MG63 (cell line): ENCODE measurements at regions not wholly inside any gene's neighbourhood (a gene's known extent, or its start where the extent isn't known, plus 50 kb on each side); places are given as distances from the start of the nearest gene placed in this dataset.

Experiments used
- DNase-seq: peaks from one replicate; pipeline ENCODE4 v3.0.0-alpha.2; 2020
- H3K27me3 ChIP-seq: fragments of 250-450 bp; sonication (Bioruptor Pico); 2 replicates; pipeline ENCODE4 v1.5.1; 2020; ENCODE audit warnings: mild to moderate bottlenecking, moderate library complexity
- H3K36me3 ChIP-seq: fragments of 250-450 bp; sonication (Bioruptor Pico); 2 replicates; pipeline ENCODE4 v1.5.1; 2020; ENCODE audit warnings: mild to moderate bottlenecking, moderate library complexity
- H3K4me3 ChIP-seq: fragments of 250-450 bp; sonication (Bioruptor Pico); 2 replicates; pipeline ENCODE4 v1.5.1; 2020; ENCODE audit warnings: mild to moderate bottlenecking, moderate library complexity
- H3K9me3 ChIP-seq: fragments of 250-450 bp; sonication (Bioruptor Pico); 2 replicates; pipeline ENCODE4 v1.5.1; 2020; ENCODE audit warnings: mild to moderate bottlenecking, moderate library complexity

GRCh38 chr10:35762311-35763030, 120.4 kb upstream of the FZD8 start:
- Histone ChIP-seq H3K4me3 (no peak overlapping the region), H3K36me3 (no peaks in the 10 kb centered on the region), H3K27me3 (no peaks in the 10 kb centered on the region), H3K9me3 (no peaks in the 10 kb centered on the region)
- no peak for DNase-seq

- Histone ChIP-seq H3K36me3 (no peaks in the 10 kb centered on the region), H3K9me3 (no peaks in the 10 kb centered on the region), H3K27me3 (peaks cover 3% of the 10 kb centered on the region; the same call in 1 of the 2 replicates), H3K4me3 (no peak overlapping the region)
- no peak for DNase-seq
Observed at GRCh38 chr10:35758076-35758475, 116.0 kb upstream of the FZD8 start.

DNA sequence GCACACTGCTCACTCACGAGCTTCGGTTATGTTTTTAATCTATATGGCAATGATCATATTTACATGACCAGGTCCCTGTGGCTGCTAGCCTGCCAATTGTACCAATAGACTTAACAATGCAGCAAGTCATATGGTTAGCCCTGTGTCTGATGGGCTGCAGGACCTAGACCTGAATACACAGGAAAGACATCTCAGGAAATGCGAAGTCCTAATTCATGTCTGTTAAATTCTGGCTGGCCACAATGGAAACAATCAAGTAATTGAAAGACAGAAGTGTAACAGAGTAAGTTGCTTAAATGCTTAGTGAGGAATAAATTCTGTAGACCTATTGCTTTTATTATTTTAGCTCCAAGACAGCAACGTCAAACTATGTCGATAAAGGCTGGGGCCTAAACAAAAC, 112.4 kb upstream of the FZD8 start:
- no peak for DNase-seq
- Histone ChIP-seq H3K36me3 (no peaks in the 10 kb centered on the region), H3K27me3 (peaks cover 3% of the 10 kb centered on the region; the same call in 1 of the 2 replicates), H3K4me3 (no peak overlapping the region), H3K9me3 (no peaks in the 10 kb centered on the region)

GRCh38 chr10:35752469-35753461, 110.7 kb upstream of the FZD8 start:
- Histone ChIP-seq H3K27me3 (peaks cover 3% of the 10 kb centered on the region; the same call in 1 of the 2 replicates), H3K36me3 (no peaks in the 10 kb centered on the region), H3K9me3 (no peaks in the 10 kb centered on the region), H3K4me3 (no peak overlapping the region)
- no peak for DNase-seq

DNA sequence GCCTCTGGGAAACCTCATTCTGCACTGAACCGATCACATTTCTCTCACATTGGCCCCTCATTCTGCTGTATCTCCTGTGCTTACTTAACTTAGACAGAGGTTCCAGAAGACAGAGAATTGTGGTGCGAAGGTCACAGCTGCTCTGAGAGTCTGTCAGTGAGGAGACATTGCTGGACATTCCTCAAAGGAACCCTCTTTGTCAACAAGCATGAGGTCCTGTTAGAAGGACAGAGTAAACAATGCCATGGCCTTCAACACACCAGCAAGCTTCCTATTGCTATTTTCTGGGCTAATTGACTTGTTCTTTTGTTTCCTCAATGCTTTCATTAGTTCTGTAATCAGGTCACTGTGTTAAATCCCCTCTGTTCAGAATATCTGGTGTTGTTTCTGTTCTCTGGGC, 109.3 kb upstream of the FZD8 start:
- Histone ChIP-seq H3K36me3 (no peaks in the 10 kb centered on the region), H3K9me3 (no peaks in the 10 kb centered on the region), H3K4me3 (no peak overlapping the region), H3K27me3 (peaks cover 3% of the 10 kb centered on the region; the same call in 1 of the 2 replicates)
- DNase-seq: no peak

DNA sequence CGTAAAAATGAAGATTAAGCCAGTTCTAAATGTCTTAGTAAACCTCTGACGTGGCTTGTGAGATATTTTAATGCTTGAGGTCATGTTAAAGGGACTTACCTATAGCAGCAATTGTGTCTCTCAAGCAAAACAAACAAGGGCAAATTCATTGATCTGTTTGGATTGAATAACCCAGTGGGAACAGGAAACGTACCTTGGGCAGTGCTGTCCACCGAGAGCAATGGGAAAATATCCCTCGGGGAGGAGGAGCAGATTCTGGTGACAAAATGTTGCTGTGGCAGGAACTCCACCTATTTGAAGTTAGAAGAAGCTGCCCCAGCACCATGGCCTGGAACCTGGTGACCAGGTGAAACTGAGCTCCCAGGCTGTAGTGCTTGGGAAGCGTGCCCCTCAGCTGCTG, 107.1 kb upstream of the FZD8 start:
- no peak overlapping the region for H3K4me3 ChIP-seq
- H3K36me3 ChIP-seq: no peaks in the 10 kb centered on the region
- peaks cover 3% of the 10 kb centered on the region; the same call in 1 of the 2 replicates for H3K27me3 ChIP-seq
- no peak for DNase-seq
- H3K9me3 ChIP-seq: no peaks in the 10 kb centered on the region

DNA sequence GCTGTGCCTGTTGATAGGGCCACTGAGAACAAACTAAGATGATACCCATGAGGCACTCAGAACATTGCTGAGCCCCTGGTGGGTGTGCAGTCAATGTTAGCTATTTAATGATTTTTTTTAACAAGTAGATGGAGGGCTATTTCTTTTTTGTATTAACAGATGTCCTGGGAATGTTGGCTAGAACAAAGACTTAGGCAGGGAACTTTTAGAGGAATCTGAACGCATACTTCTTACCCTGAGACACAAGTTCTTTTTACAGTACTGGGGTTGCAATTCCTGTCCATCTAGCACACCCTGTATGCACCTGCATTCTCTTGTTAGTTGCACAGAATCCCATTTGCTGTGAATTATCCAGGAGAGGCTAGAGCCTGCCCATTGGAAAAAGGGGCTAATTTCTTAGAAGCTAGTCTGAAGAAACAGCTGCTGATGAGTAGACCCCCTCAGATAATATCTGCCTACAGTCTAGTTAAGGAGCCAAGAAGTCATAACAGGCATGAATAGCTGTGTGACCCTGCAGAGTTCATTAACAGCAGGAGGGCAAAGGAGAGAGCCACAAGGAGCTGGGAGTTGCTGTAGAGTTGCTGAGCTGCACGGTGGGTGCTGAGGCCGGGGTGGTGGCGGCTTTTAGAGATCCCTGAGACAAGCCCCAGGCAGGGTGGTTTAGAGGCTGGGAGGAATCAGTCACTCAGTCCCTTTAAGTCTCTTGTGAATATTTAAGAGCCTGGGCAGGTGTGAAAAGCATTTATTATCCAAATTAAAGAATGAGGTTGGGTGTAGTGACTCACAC, 103.7 kb upstream of the FZD8 start:
- Histone ChIP-seq H3K36me3 (no peaks in the 10 kb centered on the region), H3K27me3 (no peaks in the 10 kb centered on the region), H3K4me3 (no peak overlapping the region), H3K9me3 (no peaks in the 10 kb centered on the region)
- no peak for DNase-seq

- H3K27me3 ChIP-seq: no peaks in the 10 kb centered on the region
- H3K4me3 ChIP-seq: no peak overlapping the region
- H3K9me3 ChIP-seq: no peaks in the 10 kb centered on the region
- no peaks in the 10 kb centered on the region for H3K36me3 ChIP-seq
- DNase-seq: no peak
Observed at GRCh38 chr10:35743851-35744250, 101.8 kb upstream of the FZD8 start.

- no peaks in the 10 kb centered on the region for H3K9me3 ChIP-seq
- no peak overlapping the region for H3K4me3 ChIP-seq
- no peak for DNase-seq
- H3K36me3 ChIP-seq: no peaks in the 10 kb centered on the region
- H3K27me3 ChIP-seq: no peaks in the 10 kb centered on the region
Observed at GRCh38 chr10:35743351-35743750, 101.3 kb upstream of the FZD8 start.

DNA sequence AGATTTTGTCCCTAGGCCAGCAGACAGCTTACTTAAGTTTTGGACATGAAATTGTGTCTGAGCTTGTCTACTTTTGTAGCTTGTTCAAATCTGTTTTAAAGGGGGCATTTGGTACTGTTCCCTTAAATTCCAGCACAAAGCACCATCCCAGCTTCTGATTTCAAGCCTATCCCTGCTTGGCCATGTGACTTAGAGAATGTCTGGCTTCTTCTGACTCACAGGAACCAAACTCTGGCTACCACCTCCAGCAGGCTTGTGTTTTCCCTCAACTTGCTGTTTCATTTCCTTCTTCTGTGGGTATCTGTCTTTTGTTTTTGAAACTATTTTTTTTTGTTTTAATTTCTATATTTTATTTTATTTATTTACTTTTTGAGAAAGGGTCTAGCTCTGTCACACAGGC, 97.9 kb upstream of the FZD8 start:
- H3K4me3 ChIP-seq: no peak overlapping the region
- H3K36me3 ChIP-seq: no peaks in the 10 kb centered on the region
- DNase-seq: no peak
- H3K27me3 ChIP-seq: no peaks in the 10 kb centered on the region
- no peaks in the 10 kb centered on the region for H3K9me3 ChIP-seq

- H3K4me3 ChIP-seq: no peak overlapping the region
- DNase-seq: no peak
- no peaks in the 10 kb centered on the region for H3K27me3 ChIP-seq
- H3K9me3 ChIP-seq: no peaks in the 10 kb centered on the region
- no peaks in the 10 kb centered on the region for H3K36me3 ChIP-seq
Observed at GRCh38 chr10:35735412-35735811, 93.3 kb upstream of the FZD8 start.

DNA sequence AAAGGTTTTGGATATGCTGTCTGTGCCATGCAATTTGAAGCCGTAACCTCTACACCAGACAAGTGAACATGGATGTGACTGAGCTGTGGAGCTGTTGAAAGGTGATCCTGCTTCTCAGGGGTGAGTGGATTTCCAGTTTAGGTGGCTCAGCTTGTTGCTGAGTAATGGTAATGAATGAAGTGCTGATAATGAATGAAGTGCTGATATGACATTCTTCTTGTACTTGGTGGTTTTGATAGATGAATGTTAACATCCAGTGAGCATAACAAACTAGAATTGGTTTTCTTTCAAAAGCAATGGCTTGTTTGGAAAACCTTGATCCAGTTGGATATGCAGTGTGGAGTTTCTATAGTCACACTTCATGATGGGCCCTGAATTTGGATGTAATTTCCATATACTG, 89.7 kb upstream of the FZD8 start:
- Histone ChIP-seq H3K9me3 (no peaks in the 10 kb centered on the region), H3K4me3 (no peak overlapping the region), H3K27me3 (no peaks in the 10 kb centered on the region), H3K36me3 (no peaks in the 10 kb centered on the region)
- no peak for DNase-seq

DNA sequence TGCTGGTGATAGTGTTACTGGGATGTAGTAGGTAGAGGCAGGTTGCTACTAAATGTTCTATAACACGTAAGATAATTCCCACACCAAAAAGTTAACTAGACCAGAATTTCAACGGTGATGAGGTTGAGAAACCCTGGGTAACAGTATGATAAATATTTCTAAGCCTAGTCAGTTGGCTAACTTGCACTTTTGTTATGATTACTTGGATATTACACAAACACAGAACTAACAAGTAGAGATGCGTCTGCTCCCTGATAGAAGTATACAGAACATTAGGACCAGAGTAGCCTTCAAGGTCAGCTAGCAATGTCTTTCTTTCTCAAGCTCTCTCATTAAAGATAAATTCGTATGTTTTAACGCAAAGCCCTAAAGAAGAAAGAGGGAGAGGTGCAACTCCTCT, 86.2 kb upstream of the FZD8 start:
- H3K27me3 ChIP-seq: no peaks in the 10 kb centered on the region
- DNase-seq: no peak

DNA sequence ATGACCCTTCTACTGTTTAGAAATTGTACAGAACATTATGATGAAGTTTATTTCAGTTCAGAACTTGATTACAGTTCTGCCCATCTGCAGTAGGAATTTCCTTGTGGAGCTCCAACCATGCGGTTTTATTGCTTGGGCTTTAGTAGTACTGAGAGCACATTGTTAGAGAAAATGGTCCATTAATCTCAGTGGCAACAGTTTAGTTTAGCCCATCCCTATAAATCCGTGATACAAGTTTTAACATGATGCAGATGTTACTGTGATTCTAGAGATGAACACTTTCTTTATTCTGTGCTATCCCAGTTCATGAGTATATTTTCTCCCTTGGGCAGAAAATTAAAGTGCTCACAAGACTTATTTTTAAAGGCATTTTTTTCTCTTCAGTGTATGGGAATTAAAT, 84.8 kb upstream of the FZD8 start:
- Histone ChIP-seq H3K27me3 (no peaks in the 10 kb centered on the region), H3K36me3 (no peaks in the 10 kb centered on the region), H3K4me3 (no peak overlapping the region), H3K9me3 (no peaks in the 10 kb centered on the region)
- no peak for DNase-seq

More for the DNA sequence above, 86.2 kb upstream of the FZD8 start:
- no peak overlapping the region for H3K4me3 ChIP-seq
- no peaks in the 10 kb centered on the region for H3K36me3 ChIP-seq
- H3K9me3 ChIP-seq: no peaks in the 10 kb centered on the region

GRCh38 chr10:35723992-35724391, 81.9 kb upstream of the FZD8 start:
- H3K4me3 ChIP-seq: no peak overlapping the region
- H3K9me3 ChIP-seq: no peaks in the 10 kb centered on the region
- H3K36me3 ChIP-seq: no peaks in the 10 kb centered on the region
- H3K27me3 ChIP-seq: no peaks in the 10 kb centered on the region
- DNase-seq: no peak

DNA sequence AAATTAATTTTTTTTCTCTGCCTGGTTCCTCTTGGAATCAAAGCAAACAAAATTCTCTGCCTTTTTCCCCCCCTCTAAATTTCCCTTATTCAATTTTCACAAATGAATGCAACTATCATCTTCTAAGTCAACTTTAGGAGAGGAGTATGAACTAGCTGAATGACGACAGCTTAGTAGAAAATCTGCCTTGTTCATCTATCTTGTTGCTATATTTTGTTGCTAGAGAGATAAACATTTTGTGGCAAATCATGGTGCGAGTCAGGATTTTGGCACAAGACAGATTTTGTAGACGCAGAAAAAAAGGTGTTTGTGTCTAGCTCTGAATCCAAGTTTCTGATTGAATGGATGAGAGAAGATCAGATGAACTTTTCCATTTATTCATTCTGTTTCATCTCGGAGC, 81.0 kb upstream of the FZD8 start:
- Histone ChIP-seq H3K27me3 (no peaks in the 10 kb centered on the region), H3K36me3 (no peaks in the 10 kb centered on the region), H3K4me3 (no peak overlapping the region), H3K9me3 (no peaks in the 10 kb centered on the region)
- DNase-seq: no peak

DNA sequence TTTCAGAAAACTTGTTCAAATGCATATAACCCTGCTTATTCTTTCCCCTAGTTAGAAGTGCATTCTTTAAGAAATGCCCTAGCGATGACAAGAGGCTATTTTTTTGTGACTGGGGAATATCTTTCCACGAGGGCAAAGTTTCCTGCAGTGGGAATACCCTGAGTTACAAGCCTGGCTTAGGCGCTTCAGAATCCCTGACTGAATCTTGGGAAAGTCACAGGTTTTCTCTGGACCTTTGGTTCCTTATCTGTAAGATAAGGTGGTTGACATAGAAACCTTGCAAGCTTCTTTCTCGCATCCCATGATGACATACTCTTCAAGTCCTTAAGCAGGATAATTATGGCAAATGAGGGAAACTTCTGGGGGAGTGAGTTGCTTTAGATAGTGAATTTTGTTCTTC, 80.5 kb upstream of the FZD8 start:
- DNase-seq: no peak
- no peak overlapping the region for H3K4me3 ChIP-seq

More for the DNA sequence above, 80.5 kb upstream of the FZD8 start:
- Histone ChIP-seq H3K9me3 (no peaks in the 10 kb centered on the region), H3K27me3 (no peaks in the 10 kb centered on the region), H3K36me3 (no peaks in the 10 kb centered on the region)
